DND-41 (cell line): ENCODE measurements at regions not wholly inside any gene's neighbourhood (a gene's known extent, or its start where the extent isn't known, plus 50 kb on each side); places are given as distances from the start of the nearest gene placed in this dataset.

Source experiments
- EZH2 ChIP-seq: IDR thresholded peaks from 3 replicates; pipeline ENCODE4 v1.6.1; 2012; ENCODE audit warnings: borderline replicate concordance, low read depth, mild to moderate bottlenecking, moderate library complexity, low read length, inconsistent platforms; ENCODE audit not compliant: severe bottlenecking
- TF ChIP-seq, protein P1 (sequence below): IDR thresholded peaks from 2 replicates; pipeline ENCODE4 v1.5.1; 2012; ENCODE audit warnings: borderline replicate concordance, low read length, moderate library complexity, mild to moderate bottlenecking; ENCODE audit not compliant: poor library complexity, severe bottlenecking; ENCODE audit errors: extremely low read depth

DNA sequence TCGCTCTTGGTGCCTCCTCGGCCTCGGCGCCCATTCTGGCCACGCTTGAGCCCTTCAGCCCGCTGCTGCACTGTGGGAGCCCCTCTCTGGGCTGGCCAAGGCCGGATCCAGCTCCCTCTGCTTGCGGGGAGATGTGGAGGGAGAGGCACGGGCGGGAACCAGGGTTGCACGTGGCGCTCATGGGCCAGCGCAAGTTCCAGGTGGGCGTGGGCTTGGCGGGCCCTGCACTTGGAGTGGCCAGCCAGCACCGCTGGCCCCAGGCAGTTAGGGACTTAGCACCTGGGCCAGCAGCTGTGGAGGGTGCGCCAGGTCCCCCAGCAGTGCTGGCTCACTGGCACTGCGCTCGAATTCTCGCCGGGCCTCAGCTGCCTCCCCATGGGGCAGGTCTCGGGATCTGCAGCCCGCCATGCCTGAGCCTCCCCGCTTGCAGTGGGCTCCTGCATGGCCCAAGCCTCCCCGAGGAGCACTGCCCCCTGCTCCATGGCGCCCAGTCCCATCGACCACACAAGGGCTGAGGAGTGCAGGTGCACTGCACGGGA, 106.4 kb downstream of the SMC2 start:
- TF ChIP-seq, protein P1, sequence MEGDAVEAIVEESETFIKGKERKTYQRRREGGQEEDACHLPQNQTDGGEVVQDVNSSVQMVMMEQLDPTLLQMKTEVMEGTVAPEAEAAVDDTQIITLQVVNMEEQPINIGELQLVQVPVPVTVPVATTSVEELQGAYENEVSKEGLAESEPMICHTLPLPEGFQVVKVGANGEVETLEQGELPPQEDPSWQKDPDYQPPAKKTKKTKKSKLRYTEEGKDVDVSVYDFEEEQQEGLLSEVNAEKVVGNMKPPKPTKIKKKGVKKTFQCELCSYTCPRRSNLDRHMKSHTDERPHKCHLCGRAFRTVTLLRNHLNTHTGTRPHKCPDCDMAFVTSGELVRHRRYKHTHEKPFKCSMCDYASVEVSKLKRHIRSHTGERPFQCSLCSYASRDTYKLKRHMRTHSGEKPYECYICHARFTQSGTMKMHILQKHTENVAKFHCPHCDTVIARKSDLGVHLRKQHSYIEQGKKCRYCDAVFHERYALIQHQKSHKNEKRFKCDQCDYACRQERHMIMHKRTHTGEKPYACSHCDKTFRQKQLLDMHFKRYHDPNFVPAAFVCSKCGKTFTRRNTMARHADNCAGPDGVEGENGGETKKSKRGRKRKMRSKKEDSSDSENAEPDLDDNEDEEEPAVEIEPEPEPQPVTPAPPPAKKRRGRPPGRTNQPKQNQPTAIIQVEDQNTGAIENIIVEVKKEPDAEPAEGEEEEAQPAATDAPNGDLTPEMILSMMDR, result no peak
- no peak for TF ChIP-seq EZH2
